SU-DHL-6 (cell line): ENCODE measurements at regions not wholly inside any gene's neighbourhood (a gene's known extent, or its start where the extent isn't known, plus 50 kb on each side); places are given as distances from the start of the nearest gene placed in this dataset.

Source experiments
- CTCF ChIP-seq: fragments of 200-600 bp; sonication (generic); IDR thresholded peaks from one replicate; pipeline ENCODE4 v1.5.1; 2017; ENCODE audit warnings: antibody characterized with exemption, mild to moderate bottlenecking, low read length, moderate library complexity; ENCODE audit not compliant: insufficient read depth, poor library complexity, severe bottlenecking
- EZH2phosphoT487 ChIP-seq: fragments of 200-600 bp; sonication (generic), shearing (Covaris generic); conservative IDR thresholded peaks from 2 replicates; pipeline ENCODE4 v1.6.1; 2018; ENCODE audit warnings: mild to moderate bottlenecking, antibody characterized with exemption, low read length, moderate library complexity, mixed read lengths

- TF ChIP-seq CTCF (no peak), EZH2phosphoT487 (no peak)
Measured at GRCh38 chr3:43870120-43870519, 179.4 kb downstream of the ABHD5 start.
